ENCODE measurements at regions not wholly inside any gene's neighbourhood (a gene's known extent, or its start where the extent isn't known, plus 50 kb on each side); places are given as distances from the start of the nearest gene placed in this dataset.

DNA sequence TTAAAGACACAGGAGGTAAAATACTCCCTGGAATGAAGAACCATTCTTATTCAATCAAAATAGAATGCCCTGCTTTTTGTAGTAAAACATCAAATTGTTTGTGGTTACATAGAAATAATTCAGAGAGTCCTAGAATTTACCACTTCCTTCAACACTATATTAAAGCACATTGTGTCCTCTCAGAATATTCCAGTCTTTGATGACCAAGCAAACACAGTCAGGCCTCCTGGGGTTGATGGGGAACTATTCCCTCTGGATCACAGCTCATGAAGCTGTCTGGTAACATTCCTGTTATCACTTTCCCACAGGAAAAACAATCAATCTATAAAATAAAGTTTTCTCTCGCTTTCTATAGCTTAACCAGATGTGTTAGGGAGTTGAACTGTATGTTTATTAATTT, 389.3 kb downstream of the KCNA4 start:
- H3K36me3 Mint-ChIP-seq (ENCODE audit: low read depth, unreplicated experiment) = no peaks in the 10 kb centered on the region
- H3K4me2 ChIP-seq (ENCODE audit: low read length) = no peak overlapping the region
- H3K79me2 ChIP-seq (ENCODE audit: insufficient read depth, low read length) = no peaks in the 10 kb centered on the region
- H3K9me3 ChIP-seq (ENCODE audit: insufficient read depth, low read depth, low read length) = no peaks in the 10 kb centered on the region
- no peaks in the 10 kb centered on the region for H4K20me1 ChIP-seq (ENCODE audit: insufficient read depth, low read length)
- H3K27ac ChIP-seq (ENCODE audit: low read depth, low read length) = no peak overlapping the region
- TF ChIP-seq, protein P1, sequence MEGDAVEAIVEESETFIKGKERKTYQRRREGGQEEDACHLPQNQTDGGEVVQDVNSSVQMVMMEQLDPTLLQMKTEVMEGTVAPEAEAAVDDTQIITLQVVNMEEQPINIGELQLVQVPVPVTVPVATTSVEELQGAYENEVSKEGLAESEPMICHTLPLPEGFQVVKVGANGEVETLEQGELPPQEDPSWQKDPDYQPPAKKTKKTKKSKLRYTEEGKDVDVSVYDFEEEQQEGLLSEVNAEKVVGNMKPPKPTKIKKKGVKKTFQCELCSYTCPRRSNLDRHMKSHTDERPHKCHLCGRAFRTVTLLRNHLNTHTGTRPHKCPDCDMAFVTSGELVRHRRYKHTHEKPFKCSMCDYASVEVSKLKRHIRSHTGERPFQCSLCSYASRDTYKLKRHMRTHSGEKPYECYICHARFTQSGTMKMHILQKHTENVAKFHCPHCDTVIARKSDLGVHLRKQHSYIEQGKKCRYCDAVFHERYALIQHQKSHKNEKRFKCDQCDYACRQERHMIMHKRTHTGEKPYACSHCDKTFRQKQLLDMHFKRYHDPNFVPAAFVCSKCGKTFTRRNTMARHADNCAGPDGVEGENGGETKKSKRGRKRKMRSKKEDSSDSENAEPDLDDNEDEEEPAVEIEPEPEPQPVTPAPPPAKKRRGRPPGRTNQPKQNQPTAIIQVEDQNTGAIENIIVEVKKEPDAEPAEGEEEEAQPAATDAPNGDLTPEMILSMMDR (IDR thresholded peaks at IDR 0.05; ENCODE audit: insufficient read depth, low read depth, low read length) = no peak
- TF ChIP-seq EZH2 (IDR thresholded peaks at IDR 0.05; ENCODE audit: insufficient read depth, low read length) = no peak
- no peak overlapping the region for H2AFZ ChIP-seq (ENCODE audit: low read depth, low read length)
- FAIRE-seq = no peak
- no peak overlapping the region for H3K4me3 Mint-ChIP-seq (ENCODE audit: unreplicated experiment)
- no peaks in the 10 kb centered on the region for H3K4me1 ChIP-seq (ENCODE audit: insufficient read depth, low read length)
- no peaks in the 10 kb centered on the region for H3K27me3 ChIP-seq (ENCODE audit: insufficient read depth, low read length)
- H3K9me3 Mint-ChIP-seq (ENCODE audit: unreplicated experiment) = peaks cover 2% of the 10 kb centered on the region
- no peak overlapping the region for H3K9ac ChIP-seq (ENCODE audit: low read length)
- no peaks in the 10 kb centered on the region for H3K27me3 Mint-ChIP-seq (ENCODE audit: low read depth, unreplicated experiment)
- peaks cover 30% of the 10 kb centered on the region for H3K4me1 Mint-ChIP-seq (ENCODE audit: low read depth, unreplicated experiment)
- DNase-seq (ENCODE audit: low read depth) = no peak
- no peak overlapping the region for H3K27ac Mint-ChIP-seq (ENCODE audit: unreplicated experiment)
- no peaks in the 10 kb centered on the region for H3K36me3 ChIP-seq (ENCODE audit: insufficient read depth, low read length)
- no peak overlapping the region for H3K4me3 ChIP-seq (ENCODE audit: insufficient read depth, low read depth, low read length)

DNA sequence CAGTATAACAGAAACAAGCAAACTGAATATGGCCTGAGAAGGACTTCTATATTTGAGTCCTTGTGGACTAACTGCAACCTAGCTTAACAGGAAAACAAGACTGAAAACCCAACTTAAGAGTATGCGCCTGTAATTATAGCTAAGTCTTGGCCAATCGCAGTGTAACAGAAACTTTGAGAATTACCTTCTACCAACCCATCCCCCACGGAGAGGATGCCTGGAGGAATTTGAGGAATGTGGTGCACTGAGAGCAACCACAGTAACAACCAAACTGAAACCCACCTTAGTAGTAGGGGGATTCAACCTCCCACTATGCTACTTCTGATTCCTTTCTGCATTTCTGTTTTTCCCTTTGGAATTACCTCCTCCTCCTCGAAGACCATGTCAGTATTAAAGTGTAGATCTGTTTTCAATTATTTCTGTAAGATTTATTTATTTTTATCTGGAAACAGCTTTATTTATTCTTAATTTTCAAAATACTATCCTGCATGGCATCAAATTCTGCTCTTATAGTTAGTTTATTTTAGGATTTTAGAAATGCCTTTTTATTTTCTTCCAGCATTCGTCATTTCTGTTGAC, 393.6 kb downstream of the KCNA4 start:
- Histone ChIP-seq H3K4me3 (ENCODE audit: insufficient read depth, low read depth, low read length) (no peak overlapping the region), H4K20me1 (ENCODE audit: insufficient read depth, low read length) (no peaks in the 10 kb centered on the region), H3K9ac (ENCODE audit: low read length) (no peak overlapping the region), H3K27me3 (ENCODE audit: insufficient read depth, low read length) (no peaks in the 10 kb centered on the region), H3K9me3 (ENCODE audit: insufficient read depth, low read depth, low read length) (no peaks in the 10 kb centered on the region), H3K27ac (ENCODE audit: low read depth, low read length) (no peak overlapping the region), H2AFZ (ENCODE audit: low read depth, low read length) (no peak overlapping the region), H3K4me1 (ENCODE audit: insufficient read depth, low read length) (no peaks in the 10 kb centered on the region), H3K4me2 (ENCODE audit: low read length) (no peak overlapping the region), H3K36me3 (ENCODE audit: insufficient read depth, low read length) (no peaks in the 10 kb centered on the region), H3K79me2 (ENCODE audit: insufficient read depth, low read length) (no peaks in the 10 kb centered on the region)
- Mint-ChIP-seq H3K27ac (ENCODE audit: unreplicated experiment) (no peak overlapping the region), H3K4me3 (ENCODE audit: unreplicated experiment) (no peak overlapping the region), H3K27me3 (ENCODE audit: low read depth, unreplicated experiment) (no peaks in the 10 kb centered on the region), H3K9me3 (ENCODE audit: unreplicated experiment) (no peaks in the 10 kb centered on the region), H3K4me1 (ENCODE audit: low read depth, unreplicated experiment) (peaks cover 20% of the 10 kb centered on the region), H3K36me3 (ENCODE audit: low read depth, unreplicated experiment) (no peaks in the 10 kb centered on the region)
- no peak for FAIRE-seq
- no peak for DNase-seq (ENCODE audit: low read depth)
- no peak for TF ChIP-seq EZH2 (IDR thresholded peaks at IDR 0.05; ENCODE audit: insufficient read depth, low read length)
- TF ChIP-seq, protein P1 (IDR thresholded peaks at IDR 0.05; ENCODE audit: insufficient read depth, low read depth, low read length) = no peak

DNA sequence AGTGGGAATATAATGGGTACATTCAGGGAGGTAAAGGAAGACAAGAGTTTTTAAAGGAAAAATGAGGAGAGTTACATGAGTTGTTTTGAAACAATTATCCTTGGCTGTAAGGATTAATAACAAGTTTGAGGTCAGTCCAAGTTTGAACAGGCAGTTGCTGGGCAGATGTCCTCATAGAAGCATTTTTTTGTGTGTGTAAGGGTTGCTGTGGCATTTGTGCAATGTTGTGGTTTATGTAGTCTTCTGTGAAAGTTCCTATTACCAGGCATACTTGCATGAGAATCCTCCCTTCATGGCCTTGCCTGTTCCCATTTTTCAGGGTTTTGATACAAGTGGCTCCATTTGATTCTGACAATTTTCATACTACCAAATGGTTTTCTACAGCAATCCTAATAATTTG, 400.2 kb downstream of the KCNA4 start:
- peak overlapping the region; percentile 93 for H3K27ac Mint-ChIP-seq (ENCODE audit: unreplicated experiment)
- Histone ChIP-seq H3K9ac (ENCODE audit: low read length) (no peak overlapping the region), H3K9me3 (ENCODE audit: insufficient read depth, low read depth, low read length) (no peaks in the 10 kb centered on the region), H3K27me3 (ENCODE audit: insufficient read depth, low read length) (no peaks in the 10 kb centered on the region), H3K36me3 (ENCODE audit: insufficient read depth, low read length) (no peaks in the 10 kb centered on the region), H2AFZ (ENCODE audit: low read depth, low read length) (no peak overlapping the region), H3K4me1 (ENCODE audit: insufficient read depth, low read length) (no peaks in the 10 kb centered on the region), H3K4me3 (ENCODE audit: insufficient read depth, low read depth, low read length) (no peak overlapping the region), H3K4me2 (ENCODE audit: low read length) (no peak overlapping the region), H3K79me2 (ENCODE audit: insufficient read depth, low read length) (no peaks in the 10 kb centered on the region), H3K27ac (ENCODE audit: low read depth, low read length) (no peak overlapping the region), H4K20me1 (ENCODE audit: insufficient read depth, low read length) (no peaks in the 10 kb centered on the region)
- no peak for TF ChIP-seq EZH2 (IDR thresholded peaks at IDR 0.05; ENCODE audit: insufficient read depth, low read length)
- TF ChIP-seq, protein P1 (IDR thresholded peaks at IDR 0.05; ENCODE audit: insufficient read depth, low read depth, low read length) = no peak
- H3K9me3 Mint-ChIP-seq (ENCODE audit: unreplicated experiment) = no peaks in the 10 kb centered on the region
- DNase-seq (ENCODE audit: low read depth) (peak; percentile 74), FAIRE-seq (no peak)
- H3K27me3 Mint-ChIP-seq (ENCODE audit: low read depth, unreplicated experiment) = no peaks in the 10 kb centered on the region
- H3K36me3 Mint-ChIP-seq (ENCODE audit: low read depth, unreplicated experiment) = no peaks in the 10 kb centered on the region
- H3K4me1 Mint-ChIP-seq (ENCODE audit: low read depth, unreplicated experiment) = peaks cover 17% of the 10 kb centered on the region
- H3K4me3 Mint-ChIP-seq (ENCODE audit: unreplicated experiment) = no peak overlapping the region
